GM23338 (cell line): ENCODE measurements at regions not wholly inside any gene's neighbourhood (a gene's known extent, or its start where the extent isn't known, plus 50 kb on each side); places are given as distances from the start of the nearest gene placed in this dataset.

ENCODE experiments used
- ATAC-seq: fragments of 200-7000 bp; cut with Tn5 transposase; 3 replicates; pipeline ENCODE4 v1.9.1; 2020
- DNase-seq: peaks from one replicate; pipeline ENCODE4 v3.0.0-alpha.2; 2015; ENCODE audit warnings: low spot score
- H2AFZ ChIP-seq: fragments of 200-600 bp; sonication (generic); 2 replicates; pipeline ENCODE4 v1.8.0; 2016; ENCODE audit warnings: antibody characterized with exemption, mild to moderate bottlenecking, moderate library complexity
- H3F3A ChIP-seq: fragments of 200-600 bp; sonication (generic); replicated peaks from 2 replicates; pipeline ENCODE4 v1.8.0; 2017; ENCODE audit warnings: antibody characterized with exemption, mixed run types, low read depth
- H3K27ac ChIP-seq: fragments of 200-600 bp; sonication (generic); 2 replicates; pipeline ENCODE4 v1.6.1; 2016; ENCODE audit warnings: low read depth
- H3K27me3 ChIP-seq: fragments of 200-600 bp; sonication (generic); 2 replicates; pipeline ENCODE4 v1.8.0; 2016; ENCODE audit warnings: mild to moderate bottlenecking, mixed run types, moderate library complexity; ENCODE audit not compliant: insufficient read depth
- H3K36me3 ChIP-seq: fragments of 200-600 bp; sonication (generic); 2 replicates; pipeline ENCODE4 v1.8.0; 2016; ENCODE audit warnings: mild to moderate bottlenecking; ENCODE audit not compliant: insufficient read depth
- H3K4me1 ChIP-seq: fragments of 200-600 bp; sonication (generic); 2 replicates; pipeline ENCODE4 v1.8.0; 2016; ENCODE audit warnings: mild to moderate bottlenecking, moderate library complexity; ENCODE audit not compliant: insufficient read depth
- H3K4me2 ChIP-seq: fragments of 200-600 bp; sonication (generic); 2 replicates; pipeline ENCODE4 v1.7.1; 2017; ENCODE audit warnings: mixed run types
- H3K4me3 ChIP-seq: fragments of 200-600 bp; sonication (generic); 2 replicates; pipeline ENCODE4 v1.6.1; 2016; ENCODE audit warnings: mixed run types
- H3K79me2 ChIP-seq: fragments of 200-600 bp; sonication (generic); replicated peaks from 2 replicates; pipeline ENCODE4 v1.8.0; 2017; ENCODE audit warnings: mild to moderate bottlenecking; ENCODE audit not compliant: insufficient read depth
- H3K9me2 ChIP-seq: fragments of 200-600 bp; sonication (generic); 2 replicates; pipeline ENCODE4 v1.8.0; 2017; ENCODE audit not compliant: insufficient read depth
- H4K20me1 ChIP-seq: fragments of 200-600 bp; sonication (generic); replicated peaks from 2 replicates; pipeline ENCODE4 v1.8.0; 2017; ENCODE audit warnings: mild to moderate bottlenecking; ENCODE audit not compliant: insufficient read depth
- H3K27ac Mint-ChIP-seq: 2 replicates; pipeline ENCODE4 v1.8.0; 2020; ENCODE audit warnings: inconsistent platforms, mild to moderate bottlenecking, moderate library complexity, mixed read lengths
- H3K27me3 Mint-ChIP-seq: 3 replicates; pipeline ENCODE4 v1.8.0; 2022; ENCODE audit warnings: low read depth, mild to moderate bottlenecking, moderate library complexity, mixed read lengths, inconsistent platforms; ENCODE audit not compliant: insufficient read depth, poor library complexity
- H3K36me3 Mint-ChIP-seq: 3 replicates; pipeline ENCODE4 v1.8.0; 2021; ENCODE audit warnings: low read depth, mild to moderate bottlenecking, inconsistent platforms, moderate library complexity, mixed read lengths
- H3K4me1 Mint-ChIP-seq: 3 replicates; pipeline ENCODE4 v1.8.0; 2020; ENCODE audit warnings: mild to moderate bottlenecking, inconsistent platforms, mixed read lengths
- H3K4me3 Mint-ChIP-seq: 3 replicates; pipeline ENCODE4 v1.8.0; 2021; ENCODE audit warnings: moderate library complexity, mild to moderate bottlenecking, inconsistent platforms, mixed read lengths
- H3K9me3 Mint-ChIP-seq: 3 replicates; pipeline ENCODE4 v1.8.0; 2020; ENCODE audit warnings: moderate library complexity, mild to moderate bottlenecking, inconsistent platforms, mixed read lengths
- CREB1 ChIP-seq: fragments of 250-450 bp; sonication (Bioruptor Pico); IDR thresholded peaks from 2 replicates; pipeline ENCODE4 v1.5.0; 2020; ENCODE audit warnings: low read depth, mild to moderate bottlenecking, moderate library complexity
- EZH2 ChIP-seq: fragments of 200-600 bp; sonication (generic); IDR thresholded peaks from one replicate; pipeline ENCODE4 v1.8.0; 2017; ENCODE audit warnings: antibody characterized with exemption, mild to moderate bottlenecking, low read depth; ENCODE audit not compliant: unreplicated experiment
- EZH2phosphoT487 ChIP-seq: fragments of 200-600 bp; sonication (generic); IDR thresholded peaks from one replicate; pipeline ENCODE4 v1.8.1; 2018; ENCODE audit warnings: antibody characterized with exemption; ENCODE audit not compliant: unreplicated experiment
- JUNB ChIP-seq: IDR thresholded peaks from one replicate; pipeline ENCODE4 v1.6.1; 2016; ENCODE audit warnings: antibody characterized with exemption; ENCODE audit not compliant: unreplicated experiment
- NANOG ChIP-seq: IDR thresholded peaks from 2 replicates; pipeline ENCODE4 v1.6.1; 2016; ENCODE audit warnings: antibody characterized with exemption, borderline replicate concordance
- STAT1 ChIP-seq: IDR thresholded peaks from one replicate; pipeline ENCODE4 v1.6.1; 2016; ENCODE audit warnings: antibody characterized with exemption; ENCODE audit not compliant: unreplicated experiment
- ZNF114 ChIP-seq: fragments of 250-450 bp; sonication (Bioruptor Pico); IDR thresholded peaks from 2 replicates; pipeline ENCODE4 v1.5.0; 2020; ENCODE audit warnings: mild to moderate bottlenecking, moderate library complexity
- ZNF331 ChIP-seq: fragments of 250-450 bp; sonication (Bioruptor Pico); IDR thresholded peaks from 2 replicates; pipeline ENCODE4 v1.5.0; 2020; ENCODE audit warnings: low read depth, mild to moderate bottlenecking, moderate library complexity
- TF ChIP-seq, protein P1 (sequence below): IDR thresholded peaks from 2 replicates; pipeline ENCODE4 v1.6.1; 2016; ENCODE audit warnings: antibody characterized with exemption
- TF ChIP-seq, protein P2 (sequence below): fragments of 250-450 bp; sonication (Bioruptor Pico); IDR thresholded peaks from 2 replicates; pipeline ENCODE4 v1.5.0; 2020; ENCODE audit warnings: mild to moderate bottlenecking, moderate library complexity
- TF ChIP-seq, protein P3 (sequence below), 2 experiments: fragments of 200-600 bp in 1 of 2; sonication (generic) in 1 of 2; conservative IDR thresholded peaks; 2 replicates each; pipeline versions ENCODE4 v1.5.1 to v1.6.1; 2016 to 2017; ENCODE audit warnings: antibody characterized with exemption in 2 of 2, low read depth in 2 of 2, mild to moderate bottlenecking in 2 of 2, moderate library complexity in 1 of 2

DNA sequence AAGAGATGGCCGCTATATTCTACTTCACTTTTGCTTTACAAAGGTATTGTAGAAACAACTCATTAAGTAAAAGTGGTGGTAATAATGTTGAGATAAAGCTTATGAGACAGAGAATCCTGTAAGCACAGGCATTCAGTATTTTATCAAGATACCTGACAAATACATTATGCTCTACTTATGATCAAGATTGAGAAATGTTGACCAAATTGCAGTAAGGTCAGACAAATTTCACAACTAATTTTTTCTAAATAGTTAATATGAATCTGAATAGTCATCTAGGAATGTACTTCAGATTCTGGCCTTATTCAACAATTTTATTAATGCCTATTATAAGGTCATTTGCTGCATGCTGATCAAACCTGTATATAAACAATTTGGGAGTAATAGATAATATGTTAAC lies 95.1 kb upstream of the MBNL1 start:
- no peak overlapping the region for H3K4me3 Mint-ChIP-seq
- no peaks in the 10 kb centered on the region for H3K9me3 Mint-ChIP-seq
- no peaks in the 10 kb centered on the region for H3K27me3 Mint-ChIP-seq
- DNase-seq, result no peak
- no peak overlapping the region for H3K4me3 ChIP-seq
- no peak overlapping the region for H3K27ac ChIP-seq
- H3K9me2 ChIP-seq, result peaks cover 16% of the 10 kb centered on the region; the same call in 1 of the 2 replicates
- H3K4me1 ChIP-seq, result no peaks in the 10 kb centered on the region
- no peaks in the 10 kb centered on the region for H3K27me3 ChIP-seq
- H3K27ac Mint-ChIP-seq, result no peak overlapping the region
- no peaks in the 10 kb centered on the region for H3K36me3 Mint-ChIP-seq
- H3K79me2 ChIP-seq, result no peaks in the 10 kb centered on the region
- TF ChIP-seq JUNB (no peak), ZNF331 (CRISPR knock-in tag) (no peak)
- no peak overlapping the region for H2AFZ ChIP-seq
- H3K4me1 Mint-ChIP-seq, result no peaks in the 10 kb centered on the region
- no peak for ATAC-seq
- no peaks in the 10 kb centered on the region for H3F3A ChIP-seq
- no peaks in the 10 kb centered on the region for H3K36me3 ChIP-seq
- H4K20me1 ChIP-seq, result no peaks in the 10 kb centered on the region
- H3K4me2 ChIP-seq, result no peak overlapping the region

DNA sequence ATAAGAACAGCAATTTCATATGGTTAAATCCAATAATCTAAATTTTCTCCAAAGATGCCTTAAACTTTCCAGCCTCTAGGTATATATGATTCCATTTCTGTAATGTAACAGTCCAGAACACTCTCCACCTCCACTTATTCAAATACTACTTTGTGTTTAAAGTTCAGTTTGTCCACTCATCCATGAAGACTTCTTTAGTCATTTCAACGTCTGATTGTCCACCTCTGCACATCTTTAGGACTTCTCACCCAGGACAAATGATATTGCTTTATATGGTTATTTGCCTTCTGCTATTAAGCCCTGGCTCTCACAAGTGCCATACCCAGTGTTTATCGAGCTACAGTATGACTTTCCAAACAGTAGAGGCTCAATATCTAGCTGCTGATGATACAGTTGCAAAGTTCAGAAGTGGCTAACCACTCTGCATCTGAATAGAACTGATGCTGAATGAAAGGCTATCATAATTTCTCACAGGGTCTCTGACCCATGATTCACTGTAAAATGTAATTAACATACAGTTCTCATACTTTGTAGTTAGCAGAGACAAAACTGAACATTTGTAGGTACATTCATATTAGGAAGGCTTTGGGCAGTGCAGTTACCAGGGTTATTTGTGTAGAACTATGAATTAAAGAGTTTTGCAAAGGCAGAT lies 93.7 kb upstream of the MBNL1 start:
- no peaks in the 10 kb centered on the region for H3K36me3 ChIP-seq
- Mint-ChIP-seq H3K4me1 (no peaks in the 10 kb centered on the region), H3K27ac (no peak overlapping the region), H3K27me3 (no peaks in the 10 kb centered on the region), H3K36me3 (no peaks in the 10 kb centered on the region), H3K4me3 (no peak overlapping the region), H3K9me3 (no peaks in the 10 kb centered on the region)
- H4K20me1 ChIP-seq, result no peaks in the 10 kb centered on the region
- no peak overlapping the region for H2AFZ ChIP-seq
- H3K27ac ChIP-seq, result no peak overlapping the region
- no peaks in the 10 kb centered on the region for H3F3A ChIP-seq
- no peaks in the 10 kb centered on the region for H3K4me1 ChIP-seq
- TF ChIP-seq NANOG, result no peak
- TF ChIP-seq ZNF114 (CRISPR knock-in tag), result no peak
- TF ChIP-seq STAT1, result no peak
- no peak for TF ChIP-seq JUNB
- TF ChIP-seq, protein P1, sequence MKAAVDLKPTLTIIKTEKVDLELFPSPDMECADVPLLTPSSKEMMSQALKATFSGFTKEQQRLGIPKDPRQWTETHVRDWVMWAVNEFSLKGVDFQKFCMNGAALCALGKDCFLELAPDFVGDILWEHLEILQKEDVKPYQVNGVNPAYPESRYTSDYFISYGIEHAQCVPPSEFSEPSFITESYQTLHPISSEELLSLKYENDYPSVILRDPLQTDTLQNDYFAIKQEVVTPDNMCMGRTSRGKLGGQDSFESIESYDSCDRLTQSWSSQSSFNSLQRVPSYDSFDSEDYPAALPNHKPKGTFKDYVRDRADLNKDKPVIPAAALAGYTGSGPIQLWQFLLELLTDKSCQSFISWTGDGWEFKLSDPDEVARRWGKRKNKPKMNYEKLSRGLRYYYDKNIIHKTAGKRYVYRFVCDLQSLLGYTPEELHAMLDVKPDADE, result no peak
- TF ChIP-seq, protein P2, sequence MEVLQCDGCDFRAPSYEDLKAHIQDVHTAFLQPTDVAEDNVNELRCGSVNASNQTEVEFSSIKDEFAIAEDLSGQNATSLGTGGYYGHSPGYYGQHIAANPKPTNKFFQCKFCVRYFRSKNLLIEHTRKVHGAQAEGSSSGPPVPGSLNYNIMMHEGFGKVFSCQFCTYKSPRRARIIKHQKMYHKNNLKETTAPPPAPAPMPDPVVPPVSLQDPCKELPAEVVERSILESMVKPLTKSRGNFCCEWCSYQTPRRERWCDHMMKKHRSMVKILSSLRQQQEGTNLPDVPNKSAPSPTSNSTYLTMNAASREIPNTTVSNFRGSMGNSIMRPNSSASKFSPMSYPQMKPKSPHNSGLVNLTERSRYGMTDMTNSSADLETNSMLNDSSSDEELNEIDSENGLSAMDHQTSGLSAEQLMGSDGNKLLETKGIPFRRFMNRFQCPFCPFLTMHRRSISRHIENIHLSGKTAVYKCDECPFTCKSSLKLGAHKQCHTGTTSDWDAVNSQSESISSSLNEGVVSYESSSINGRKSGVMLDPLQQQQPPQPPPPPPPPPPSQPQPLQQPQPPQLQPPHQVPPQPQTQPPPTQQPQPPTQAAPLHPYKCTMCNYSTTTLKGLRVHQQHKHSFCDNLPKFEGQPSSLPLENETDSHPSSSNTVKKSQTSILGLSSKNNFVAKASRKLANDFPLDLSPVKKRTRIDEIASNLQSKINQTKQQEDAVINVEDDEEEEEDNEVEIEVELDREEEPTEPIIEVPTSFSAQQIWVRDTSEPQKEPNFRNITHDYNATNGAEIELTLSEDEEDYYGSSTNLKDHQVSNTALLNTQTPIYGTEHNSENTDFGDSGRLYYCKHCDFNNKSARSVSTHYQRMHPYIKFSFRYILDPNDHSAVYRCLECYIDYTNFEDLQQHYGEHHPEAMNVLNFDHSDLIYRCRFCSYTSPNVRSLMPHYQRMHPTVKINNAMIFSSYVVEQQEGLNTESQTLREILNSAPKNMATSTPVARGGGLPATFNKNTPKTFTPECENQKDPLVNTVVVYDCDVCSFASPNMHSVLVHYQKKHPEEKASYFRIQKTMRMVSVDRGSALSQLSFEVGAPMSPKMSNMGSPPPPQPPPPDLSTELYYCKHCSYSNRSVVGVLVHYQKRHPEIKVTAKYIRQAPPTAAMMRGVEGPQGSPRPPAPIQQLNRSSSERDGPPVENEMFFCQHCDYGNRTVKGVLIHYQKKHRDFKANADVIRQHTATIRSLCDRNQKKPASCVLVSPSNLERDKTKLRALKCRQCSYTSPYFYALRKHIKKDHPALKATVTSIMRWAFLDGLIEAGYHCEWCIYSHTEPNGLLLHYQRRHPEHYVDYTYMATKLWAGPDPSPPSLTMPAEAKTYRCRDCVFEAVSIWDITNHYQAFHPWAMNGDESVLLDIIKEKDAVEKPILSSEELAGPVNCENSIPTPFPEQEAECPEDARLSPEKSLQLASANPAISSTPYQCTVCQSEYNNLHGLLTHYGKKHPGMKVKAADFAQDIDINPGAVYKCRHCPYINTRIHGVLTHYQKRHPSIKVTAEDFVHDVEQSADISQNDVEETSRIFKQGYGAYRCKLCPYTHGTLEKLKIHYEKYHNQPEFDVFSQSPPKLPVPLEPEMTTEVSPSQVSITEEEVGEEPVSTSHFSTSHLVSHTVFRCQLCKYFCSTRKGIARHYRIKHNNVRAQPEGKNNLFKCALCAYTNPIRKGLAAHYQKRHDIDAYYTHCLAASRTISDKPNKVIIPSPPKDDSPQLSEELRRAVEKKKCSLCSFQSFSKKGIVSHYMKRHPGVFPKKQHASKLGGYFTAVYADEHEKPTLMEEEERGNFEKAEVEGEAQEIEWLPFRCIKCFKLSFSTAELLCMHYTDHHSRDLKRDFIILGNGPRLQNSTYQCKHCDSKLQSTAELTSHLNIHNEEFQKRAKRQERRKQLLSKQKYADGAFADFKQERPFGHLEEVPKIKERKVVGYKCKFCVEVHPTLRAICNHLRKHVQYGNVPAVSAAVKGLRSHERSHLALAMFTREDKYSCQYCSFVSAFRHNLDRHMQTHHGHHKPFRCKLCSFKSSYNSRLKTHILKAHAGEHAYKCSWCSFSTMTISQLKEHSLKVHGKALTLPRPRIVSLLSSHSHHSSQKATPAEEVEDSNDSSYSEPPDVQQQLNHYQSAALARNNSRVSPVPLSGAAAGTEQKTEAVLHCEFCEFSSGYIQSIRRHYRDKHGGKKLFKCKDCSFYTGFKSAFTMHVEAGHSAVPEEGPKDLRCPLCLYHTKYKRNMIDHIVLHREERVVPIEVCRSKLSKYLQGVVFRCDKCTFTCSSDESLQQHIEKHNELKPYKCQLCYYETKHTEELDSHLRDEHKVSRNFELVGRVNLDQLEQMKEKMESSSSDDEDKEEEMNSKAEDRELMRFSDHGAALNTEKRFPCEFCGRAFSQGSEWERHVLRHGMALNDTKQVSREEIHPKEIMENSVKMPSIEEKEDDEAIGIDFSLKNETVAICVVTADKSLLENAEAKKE (CRISPR knock-in tag), result no peak
- TF ChIP-seq ZNF331 (CRISPR knock-in tag), result no peak
- TF ChIP-seq, protein P3, sequence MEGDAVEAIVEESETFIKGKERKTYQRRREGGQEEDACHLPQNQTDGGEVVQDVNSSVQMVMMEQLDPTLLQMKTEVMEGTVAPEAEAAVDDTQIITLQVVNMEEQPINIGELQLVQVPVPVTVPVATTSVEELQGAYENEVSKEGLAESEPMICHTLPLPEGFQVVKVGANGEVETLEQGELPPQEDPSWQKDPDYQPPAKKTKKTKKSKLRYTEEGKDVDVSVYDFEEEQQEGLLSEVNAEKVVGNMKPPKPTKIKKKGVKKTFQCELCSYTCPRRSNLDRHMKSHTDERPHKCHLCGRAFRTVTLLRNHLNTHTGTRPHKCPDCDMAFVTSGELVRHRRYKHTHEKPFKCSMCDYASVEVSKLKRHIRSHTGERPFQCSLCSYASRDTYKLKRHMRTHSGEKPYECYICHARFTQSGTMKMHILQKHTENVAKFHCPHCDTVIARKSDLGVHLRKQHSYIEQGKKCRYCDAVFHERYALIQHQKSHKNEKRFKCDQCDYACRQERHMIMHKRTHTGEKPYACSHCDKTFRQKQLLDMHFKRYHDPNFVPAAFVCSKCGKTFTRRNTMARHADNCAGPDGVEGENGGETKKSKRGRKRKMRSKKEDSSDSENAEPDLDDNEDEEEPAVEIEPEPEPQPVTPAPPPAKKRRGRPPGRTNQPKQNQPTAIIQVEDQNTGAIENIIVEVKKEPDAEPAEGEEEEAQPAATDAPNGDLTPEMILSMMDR (conservative IDR thresholded peaks at IDR 0.05; ENCODE audit: low read depth in 2 of 2), result no peak
- no peak for TF ChIP-seq CREB1
- TF ChIP-seq EZH2, result no peak
- no peak for TF ChIP-seq EZH2phosphoT487
- no peak overlapping the region for H3K4me2 ChIP-seq
- ATAC-seq, result no peak
- H3K9me2 ChIP-seq, result peaks cover 16% of the 10 kb centered on the region; the same call in 1 of the 2 replicates
- no peaks in the 10 kb centered on the region for H3K27me3 ChIP-seq
- no peaks in the 10 kb centered on the region for H3K79me2 ChIP-seq
- DNase-seq, result no peak
- no peak overlapping the region for H3K4me3 ChIP-seq
